Brain microvascular endothelial cell (primary cell): ENCODE measurements at regions not wholly inside any gene's neighbourhood (a gene's known extent, or its start where the extent isn't known, plus 50 kb on each side); places are given as distances from the start of the nearest gene placed in this dataset.
"Not testable (repeated sequence)": the region's sequence is repeated elsewhere in the genome, so short reads cannot be mapped to it uniquely, and the experiment has no call there.

Experiments used
- DNase-seq: peaks from one replicate; pipeline ENCODE4 v3.0.0-alpha.2; 2020
- H3K27ac ChIP-seq: fragments of 250-450 bp; sonication (Bioruptor Pico); 2 replicates; pipeline ENCODE4 v1.5.1; 2020; ENCODE audit warnings: mild to moderate bottlenecking, moderate library complexity
- H3K27me3 ChIP-seq: fragments of 250-450 bp; sonication (Bioruptor Pico); replicated peaks from 2 replicates; pipeline ENCODE4 v1.5.1; 2020; ENCODE audit warnings: mild to moderate bottlenecking
- H3K36me3 ChIP-seq: fragments of 250-450 bp; sonication (Bioruptor Pico); replicated peaks from 2 replicates; pipeline ENCODE4 v1.5.1; 2020; ENCODE audit warnings: mild to moderate bottlenecking
- H3K4me3 ChIP-seq: 2 replicates; pipeline ENCODE4 v1.5.1; 2011; ENCODE audit warnings: low read depth, mild to moderate bottlenecking, control low read depth, low read length, moderate library complexity
- CTCF ChIP-seq: IDR thresholded peaks from 2 replicates; pipeline ENCODE4 v1.5.1; 2011; ENCODE audit warnings: low read depth, mild to moderate bottlenecking, moderate library complexity, low read length, control low read depth, inconsistent platforms; ENCODE audit errors: missing control alignments
- in situ Hi-C: cut with HindIII; loops from 2 replicates; pipeline ENCODE4 v1.10.0; 2017; ENCODE audit warnings: low sequenced_read_pairs, low pct_ligation_motif_present

- H3K36me3 ChIP-seq, H3K27ac ChIP-seq, DNase-seq, in situ Hi-C loops, H3K4me3 ChIP-seq, H3K27me3 ChIP-seq: not testable (repeated sequence)
These were observed 61.7 kb downstream of the RHOU start for GRCh38 chr1:228796945-228797344.

- TF ChIP-seq CTCF, result no peak
- no peak overlapping the region for H3K27ac ChIP-seq
- in situ Hi-C loops, result no loop called here
These were observed 62.8 kb downstream of the RHOU start for GRCh38 chr1:228798035-228798434.

GRCh38 chr1:228798548-228798947 lies 63.3 kb downstream of the RHOU start:
- no peak for TF ChIP-seq CTCF
- Histone ChIP-seq H3K4me3 (no peak overlapping the region), H3K27me3 (no peaks in the 10 kb centered on the region), H3K36me3 (no peaks in the 10 kb centered on the region), H3K27ac (no peak overlapping the region)
- in situ Hi-C loops, result no loop called here
- no peak for DNase-seq

More at GRCh38 chr1:228798035-228798434, 62.8 kb downstream of the RHOU start:
- no peak for DNase-seq
- Histone ChIP-seq H3K27me3 (no peaks in the 10 kb centered on the region), H3K4me3 (no peak overlapping the region), H3K36me3 (no peaks in the 10 kb centered on the region)

- TF ChIP-seq CTCF, result no peak
- in situ Hi-C loops, result no loop called here
- Histone ChIP-seq H3K4me3 (no peak overlapping the region), H3K36me3 (no peaks in the 10 kb centered on the region), H3K27me3 (no peaks in the 10 kb centered on the region), H3K27ac (no peak overlapping the region)
- DNase-seq, result no peak
These were observed 64.6 kb downstream of the RHOU start for GRCh38 chr1:228799924-228800323.

- in situ Hi-C loops, result no loop called here
- no peaks in the 10 kb centered on the region for H3K27me3 ChIP-seq
- H3K36me3 ChIP-seq, result no peaks in the 10 kb centered on the region
- TF ChIP-seq CTCF, result no peak
- no peak overlapping the region for H3K27ac ChIP-seq
- H3K4me3 ChIP-seq, result no peak overlapping the region
- DNase-seq, result no peak
These were observed 65.8 kb downstream of the RHOU start for GRCh38 chr1:228801068-228801467.

- Histone ChIP-seq H3K36me3 (no peaks in the 10 kb centered on the region), H3K27ac (no peak overlapping the region), H3K4me3 (no peak overlapping the region), H3K27me3 (no peaks in the 10 kb centered on the region)
- in situ Hi-C loops, result no loop called here
- DNase-seq, result no peak
- TF ChIP-seq CTCF, result no peak
These were observed 67.3 kb downstream of the RHOU start for GRCh38 chr1:228802386-228803220.
